ENCODE measurements at regions not wholly inside any gene's neighbourhood (a gene's known extent, or its start where the extent isn't known, plus 50 kb on each side); places are given as distances from the start of the nearest gene placed in this dataset.

- no peak for DNase-seq
Observed at GRCh38 chr1:194616835-194617234, 1430.4 kb upstream of the B3GALT2 start.

- no peak for DNase-seq
Observed at GRCh38 chr1:194602184-194602583, 1415.8 kb upstream of the B3GALT2 start.

- DNase-seq = no peak
Observed at GRCh38 chr1:194600716-194601115, 1414.3 kb upstream of the B3GALT2 start.

- DNase-seq = no peak
Observed at GRCh38 chr1:194598098-194598497, 1411.7 kb upstream of the B3GALT2 start.

GRCh38 chr1:194586302-194586701 is 1399.9 kb upstream of the B3GALT2 start:
- DNase-seq = no peak

- DNase-seq = no peak
Observed at GRCh38 chr1:194584052-194584451, 1397.6 kb upstream of the B3GALT2 start.

GRCh38 chr1:194570476-194570875 is 1384.1 kb upstream of the B3GALT2 start:
- DNase-seq = no peak

- DNase-seq = no peak
Observed at GRCh38 chr1:194568610-194569009, 1382.2 kb upstream of the B3GALT2 start.

GRCh38 chr1:194548071-194548470 is 1361.7 kb upstream of the B3GALT2 start:
- no peak for DNase-seq

GRCh38 chr1:194544012-194544411 is 1357.6 kb upstream of the B3GALT2 start:
- no peak for DNase-seq

GRCh38 chr1:194538453-194538852 is 1352.0 kb upstream of the B3GALT2 start:
- no peak for DNase-seq

- no peak for DNase-seq
Observed at GRCh38 chr1:194537521-194537920, 1351.1 kb upstream of the B3GALT2 start.

GRCh38 chr1:194535369-194535768 is 1349.0 kb upstream of the B3GALT2 start:
- DNase-seq = no peak

GRCh38 chr1:194534784-194535183 is 1348.4 kb upstream of the B3GALT2 start:
- no peak for DNase-seq

GRCh38 chr1:194533641-194534040 is 1347.2 kb upstream of the B3GALT2 start:
- no peak for DNase-seq

- no peak for DNase-seq
Observed at GRCh38 chr1:194517567-194517966, 1331.2 kb upstream of the B3GALT2 start.

- DNase-seq = no peak
Observed at GRCh38 chr1:194515916-194516315, 1329.5 kb upstream of the B3GALT2 start.

- DNase-seq = no peak
Observed at GRCh38 chr1:194512957-194513356, 1326.5 kb upstream of the B3GALT2 start.

- no peak for DNase-seq
Observed at GRCh38 chr1:194512345-194512744, 1325.9 kb upstream of the B3GALT2 start.

- peak; percentile 5 for DNase-seq
Observed at GRCh38 chr1:194503209-194503608, 1316.8 kb upstream of the B3GALT2 start.

GRCh38 chr1:194495434-194495833 is 1309.0 kb upstream of the B3GALT2 start:
- no peak for DNase-seq

- DNase-seq = no peak
Observed at GRCh38 chr1:194487172-194487571, 1300.8 kb upstream of the B3GALT2 start.

- DNase-seq = no peak
Observed at GRCh38 chr1:194485432-194485831, 1299.0 kb upstream of the B3GALT2 start.

- DNase-seq = no peak
Observed at GRCh38 chr1:194478731-194479130, 1292.3 kb upstream of the B3GALT2 start.

GRCh38 chr1:194477908-194478307 is 1291.5 kb upstream of the B3GALT2 start:
- DNase-seq = peak; percentile 34

- DNase-seq = no peak
Observed at GRCh38 chr1:194476872-194477271, 1290.5 kb upstream of the B3GALT2 start.
